NCI-H187 (cell line): ENCODE measurements at regions not wholly inside any gene's neighbourhood (a gene's known extent, or its start where the extent isn't known, plus 50 kb on each side); places are given as distances from the start of the nearest gene placed in this dataset.

Source experiments
- DNase-seq, 2 experiments: peaks; one replicate each; lab custom pipeline; 2025; lab: John Stamatoyannopoulos, UW

GRCh38 chr17:70230850-70231640, 61.7 kb downstream of the KCNJ2 start:
- DNase-seq: no peak

GRCh38 chr17:70232466-70232865, 63.1 kb downstream of the KCNJ2 start:
- no peak for DNase-seq

- no peak for DNase-seq
Observed at GRCh38 chr17:70235252-70235651, 65.9 kb downstream of the KCNJ2 start.

GRCh38 chr17:70238228-70238627, 68.9 kb downstream of the KCNJ2 start:
- DNase-seq: no peak

GRCh38 chr17:70238646-70239045, 69.3 kb downstream of the KCNJ2 start:
- DNase-seq: no peak

GRCh38 chr17:70239391-70239826, 70.1 kb downstream of the KCNJ2 start:
- no peak for DNase-seq

GRCh38 chr17:70241071-70241470, 71.7 kb downstream of the KCNJ2 start:
- DNase-seq: no peak

GRCh38 chr17:70242781-70243437, 73.6 kb downstream of the KCNJ2 start:
- no peak for DNase-seq

GRCh38 chr17:70251706-70252105, 82.4 kb downstream of the KCNJ2 start:
- no peak for DNase-seq

- DNase-seq: no peak
Observed at GRCh38 chr17:70254735-70255460, 85.6 kb downstream of the KCNJ2 start.

- no peak for DNase-seq
Observed at GRCh38 chr17:70256751-70257150, 87.4 kb downstream of the KCNJ2 start.

- no peak for DNase-seq
Observed at GRCh38 chr17:70258465-70258864, 89.1 kb downstream of the KCNJ2 start.

- no peak for DNase-seq
Observed at GRCh38 chr17:70259400-70259799, 90.1 kb downstream of the KCNJ2 start.

- no peak for DNase-seq
Observed at GRCh38 chr17:70261170-70261569, 91.8 kb downstream of the KCNJ2 start.

- DNase-seq: no peak
Observed at GRCh38 chr17:70265471-70265870, 96.1 kb downstream of the KCNJ2 start.

- DNase-seq: no peak
Observed at GRCh38 chr17:70266394-70266793, 97.1 kb downstream of the KCNJ2 start.

- no peak for DNase-seq
Observed at GRCh38 chr17:70268383-70268782, 99.1 kb downstream of the KCNJ2 start.

- no peak for DNase-seq
Observed at GRCh38 chr17:70270554-70270953, 101.2 kb downstream of the KCNJ2 start.

GRCh38 chr17:70271200-70271599, 101.9 kb downstream of the KCNJ2 start:
- no peak for DNase-seq

GRCh38 chr17:70271672-70272071, 102.3 kb downstream of the KCNJ2 start:
- DNase-seq: no peak

- DNase-seq: no peak
Observed at GRCh38 chr17:70274255-70274654, 104.9 kb downstream of the KCNJ2 start.

- DNase-seq: no peak
Observed at GRCh38 chr17:70276906-70277305, 107.6 kb downstream of the KCNJ2 start.
